ENCODE measurements at regions not wholly inside any gene's neighbourhood (a gene's known extent, or its start where the extent isn't known, plus 50 kb on each side); places are given as distances from the start of the nearest gene placed in this dataset.
"Not testable (repeated sequence)": the region's sequence is repeated elsewhere in the genome, so short reads cannot be mapped to it uniquely, and the experiment has no call there.

DNA sequence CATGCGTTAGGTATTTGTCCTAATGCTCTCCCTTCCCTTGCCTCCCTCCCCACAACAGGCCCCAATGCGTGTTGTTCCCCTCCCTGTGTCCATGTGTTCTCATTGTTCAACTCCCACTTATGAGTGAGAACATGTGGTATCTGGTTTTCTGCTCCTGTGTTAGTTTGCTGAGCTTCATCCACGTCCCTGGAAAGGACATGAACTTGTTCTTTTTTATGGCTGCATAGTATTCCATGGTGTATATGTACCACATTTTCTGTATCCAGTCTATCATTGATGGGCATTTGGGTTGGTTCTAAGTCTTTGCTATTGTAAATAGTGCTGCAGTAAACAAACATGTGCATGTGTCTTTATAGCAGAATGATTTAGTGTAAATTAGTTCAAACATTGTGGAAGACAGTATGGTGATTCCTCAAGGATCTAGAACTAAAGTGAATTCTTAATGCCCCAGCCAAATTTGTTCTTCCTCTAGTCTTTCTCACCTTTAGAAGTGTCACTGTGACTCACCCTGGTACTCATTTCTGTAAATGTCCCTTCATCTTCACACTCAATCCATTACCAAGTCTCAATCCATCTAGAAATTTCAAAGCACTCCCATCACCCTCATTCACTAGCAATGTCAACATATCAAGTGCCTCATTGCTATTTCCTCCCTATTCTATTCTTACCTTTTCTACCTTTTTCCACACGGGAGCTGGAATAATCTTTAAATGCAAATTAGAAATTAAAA, 123.9 kb downstream of the MREG start:
- CTCF ChIA-PET; H3K4me1 Mint-ChIP-seq; ATAC-seq; H3K27ac Mint-ChIP-seq; H3K4me3 Mint-ChIP-seq; H3K27me3 Mint-ChIP-seq (ENCODE audit: low read depth); DNase-seq (ENCODE audit: low spot score); H3K9me3 Mint-ChIP-seq; H3K36me3 Mint-ChIP-seq; POLR2A ChIA-PET: not testable (repeated sequence)

DNA sequence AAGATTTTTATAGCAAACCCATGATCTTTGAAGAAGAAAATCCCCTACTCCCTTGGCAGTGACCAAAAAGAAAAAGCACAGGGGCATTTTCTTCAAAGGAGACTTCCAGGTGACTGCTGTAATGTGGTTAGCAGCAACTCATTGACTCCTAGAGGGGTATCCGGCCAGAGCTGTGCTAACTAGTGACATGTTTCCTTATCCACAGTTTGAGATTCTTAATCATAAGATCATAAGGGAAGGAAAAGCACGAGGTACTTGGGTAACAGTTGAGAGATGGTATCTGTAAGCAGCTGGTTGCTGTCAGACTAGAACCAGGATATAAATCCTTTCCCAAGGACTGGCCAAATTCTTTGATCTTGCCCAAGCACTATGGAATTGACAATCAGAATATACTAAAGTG, 124.7 kb downstream of the MREG start:
- CTCF ChIA-PET, result no interaction called here
- POLR2A ChIA-PET, result no interaction called here
- H3K27ac Mint-ChIP-seq, result no peak overlapping the region
- ATAC-seq (no peak), DNase-seq (ENCODE audit: low spot score) (no peak)
- peaks cover 4% of the 10 kb centered on the region; the same call in 1 of the 2 replicates for H3K27me3 Mint-ChIP-seq (ENCODE audit: low read depth)
- no peaks in the 10 kb centered on the region for H3K36me3 Mint-ChIP-seq
- no peaks in the 10 kb centered on the region for H3K4me1 Mint-ChIP-seq
- no peak overlapping the region for H3K4me3 Mint-ChIP-seq
- TF ChIP-seq RELA (CRISPR knock-in tag; IDR thresholded peaks at IDR 0.05; ENCODE audit: borderline replicate concordance), result no peak
- H3K9me3 Mint-ChIP-seq, result peaks cover 8% of the 10 kb centered on the region

DNA sequence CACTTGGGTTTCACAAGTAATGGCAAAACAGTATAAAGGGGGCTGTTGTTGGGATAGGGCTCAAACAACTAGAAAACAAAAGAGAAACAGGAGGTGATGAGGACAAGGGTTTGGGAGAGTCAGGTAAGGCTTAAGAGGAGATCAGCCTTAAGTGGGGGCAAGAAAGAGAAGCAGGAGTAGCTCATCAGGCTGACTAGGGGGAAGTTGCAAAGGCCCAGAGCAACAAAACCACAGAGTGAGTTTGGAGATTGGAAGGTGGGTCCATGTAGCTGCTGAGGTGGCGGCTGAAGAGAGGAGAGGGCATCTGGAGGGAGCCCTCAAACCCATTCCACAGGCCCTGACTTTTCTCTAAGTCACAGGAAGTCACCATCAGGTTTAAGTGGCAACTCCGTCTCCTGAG, 126.0 kb downstream of the MREG start:
- TF ChIP-seq TP53 (CRISPR knock-in tag; IDR thresholded peaks at IDR 0.05), result no peak
- no peak for TF ChIP-seq ZNF423 (CRISPR knock-in tag; IDR thresholded peaks at IDR 0.05)
- no peak for TF ChIP-seq ZNF671 (CRISPR knock-in tag; IDR thresholded peaks at IDR 0.05)
- TF ChIP-seq, protein P1, sequence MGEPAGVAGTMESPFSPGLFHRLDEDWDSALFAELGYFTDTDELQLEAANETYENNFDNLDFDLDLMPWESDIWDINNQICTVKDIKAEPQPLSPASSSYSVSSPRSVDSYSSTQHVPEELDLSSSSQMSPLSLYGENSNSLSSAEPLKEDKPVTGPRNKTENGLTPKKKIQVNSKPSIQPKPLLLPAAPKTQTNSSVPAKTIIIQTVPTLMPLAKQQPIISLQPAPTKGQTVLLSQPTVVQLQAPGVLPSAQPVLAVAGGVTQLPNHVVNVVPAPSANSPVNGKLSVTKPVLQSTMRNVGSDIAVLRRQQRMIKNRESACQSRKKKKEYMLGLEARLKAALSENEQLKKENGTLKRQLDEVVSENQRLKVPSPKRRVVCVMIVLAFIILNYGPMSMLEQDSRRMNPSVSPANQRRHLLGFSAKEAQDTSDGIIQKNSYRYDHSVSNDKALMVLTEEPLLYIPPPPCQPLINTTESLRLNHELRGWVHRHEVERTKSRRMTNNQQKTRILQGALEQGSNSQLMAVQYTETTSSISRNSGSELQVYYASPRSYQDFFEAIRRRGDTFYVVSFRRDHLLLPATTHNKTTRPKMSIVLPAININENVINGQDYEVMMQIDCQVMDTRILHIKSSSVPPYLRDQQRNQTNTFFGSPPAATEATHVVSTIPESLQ (CRISPR knock-in tag; IDR thresholded peaks at IDR 0.05), result no peak
- TF ChIP-seq ELF4 (CRISPR knock-in tag; IDR thresholded peaks at IDR 0.05; ENCODE audit: low read depth), result no peak
- TF ChIP-seq GRHL2 (CRISPR knock-in tag; IDR thresholded peaks at IDR 0.05; ENCODE audit: insufficient replicate concordance, severe bottlenecking), result no peak
- TF ChIP-seq, protein P2, sequence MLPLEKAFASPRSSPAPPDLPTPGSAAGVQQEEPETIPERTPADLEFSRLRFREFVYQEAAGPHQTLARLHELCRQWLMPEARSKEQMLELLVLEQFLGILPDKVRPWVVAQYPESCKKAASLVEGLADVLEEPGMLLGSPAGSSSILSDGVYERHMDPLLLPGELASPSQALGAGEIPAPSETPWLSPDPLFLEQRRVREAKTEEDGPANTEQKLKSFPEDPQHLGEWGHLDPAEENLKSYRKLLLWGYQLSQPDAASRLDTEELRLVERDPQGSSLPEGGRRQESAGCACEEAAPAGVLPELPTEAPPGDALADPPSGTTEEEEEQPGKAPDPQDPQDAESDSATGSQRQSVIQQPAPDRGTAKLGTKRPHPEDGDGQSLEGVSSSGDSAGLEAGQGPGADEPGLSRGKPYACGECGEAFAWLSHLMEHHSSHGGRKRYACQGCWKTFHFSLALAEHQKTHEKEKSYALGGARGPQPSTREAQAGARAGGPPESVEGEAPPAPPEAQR (CRISPR knock-in tag; IDR thresholded peaks at IDR 0.05), result no peak
- no peak for TF ChIP-seq MYBL2 (CRISPR knock-in tag; IDR thresholded peaks at IDR 0.05)
- TF ChIP-seq FOXK1 (CRISPR knock-in tag; IDR thresholded peaks at IDR 0.05), result no peak
- TF ChIP-seq, protein P3, sequence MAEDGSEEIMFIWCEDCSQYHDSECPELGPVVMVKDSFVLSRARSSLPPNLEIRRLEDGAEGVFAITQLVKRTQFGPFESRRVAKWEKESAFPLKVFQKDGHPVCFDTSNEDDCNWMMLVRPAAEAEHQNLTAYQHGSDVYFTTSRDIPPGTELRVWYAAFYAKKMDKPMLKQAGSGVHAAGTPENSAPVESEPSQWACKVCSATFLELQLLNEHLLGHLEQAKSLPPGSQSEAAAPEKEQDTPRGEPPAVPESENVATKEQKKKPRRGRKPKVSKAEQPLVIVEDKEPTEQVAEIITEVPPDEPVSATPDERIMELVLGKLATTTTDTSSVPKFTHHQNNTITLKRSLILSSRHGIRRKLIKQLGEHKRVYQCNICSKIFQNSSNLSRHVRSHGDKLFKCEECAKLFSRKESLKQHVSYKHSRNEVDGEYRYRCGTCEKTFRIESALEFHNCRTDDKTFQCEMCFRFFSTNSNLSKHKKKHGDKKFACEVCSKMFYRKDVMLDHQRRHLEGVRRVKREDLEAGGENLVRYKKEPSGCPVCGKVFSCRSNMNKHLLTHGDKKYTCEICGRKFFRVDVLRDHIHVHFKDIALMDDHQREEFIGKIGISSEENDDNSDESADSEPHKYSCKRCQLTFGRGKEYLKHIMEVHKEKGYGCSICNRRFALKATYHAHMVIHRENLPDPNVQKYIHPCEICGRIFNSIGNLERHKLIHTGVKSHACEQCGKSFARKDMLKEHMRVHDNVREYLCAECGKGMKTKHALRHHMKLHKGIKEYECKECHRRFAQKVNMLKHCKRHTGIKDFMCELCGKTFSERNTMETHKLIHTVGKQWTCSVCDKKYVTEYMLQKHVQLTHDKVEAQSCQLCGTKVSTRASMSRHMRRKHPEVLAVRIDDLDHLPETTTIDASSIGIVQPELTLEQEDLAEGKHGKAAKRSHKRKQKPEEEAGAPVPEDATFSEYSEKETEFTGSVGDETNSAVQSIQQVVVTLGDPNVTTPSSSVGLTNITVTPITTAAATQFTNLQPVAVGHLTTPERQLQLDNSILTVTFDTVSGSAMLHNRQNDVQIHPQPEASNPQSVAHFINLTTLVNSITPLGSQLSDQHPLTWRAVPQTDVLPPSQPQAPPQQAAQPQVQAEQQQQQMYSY (CRISPR knock-in tag; IDR thresholded peaks at IDR 0.05), result no peak
- no peak for TF ChIP-seq ZNF416 (CRISPR knock-in tag; IDR thresholded peaks at IDR 0.05)
- TF ChIP-seq IRF2 (CRISPR knock-in tag; IDR thresholded peaks at IDR 0.05; ENCODE audit: borderline replicate concordance, low read depth), result no peak
- no peak for TF ChIP-seq SP1 (CRISPR knock-in tag; conservative IDR thresholded peaks at IDR 0.05)
- no peak for TF ChIP-seq JUN (CRISPR knock-in tag; IDR thresholded peaks at IDR 0.05)
- TF ChIP-seq, protein P4, sequence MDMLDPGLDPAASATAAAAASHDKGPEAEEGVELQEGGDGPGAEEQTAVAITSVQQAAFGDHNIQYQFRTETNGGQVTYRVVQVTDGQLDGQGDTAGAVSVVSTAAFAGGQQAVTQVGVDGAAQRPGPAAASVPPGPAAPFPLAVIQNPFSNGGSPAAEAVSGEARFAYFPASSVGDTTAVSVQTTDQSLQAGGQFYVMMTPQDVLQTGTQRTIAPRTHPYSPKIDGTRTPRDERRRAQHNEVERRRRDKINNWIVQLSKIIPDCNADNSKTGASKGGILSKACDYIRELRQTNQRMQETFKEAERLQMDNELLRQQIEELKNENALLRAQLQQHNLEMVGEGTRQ (CRISPR knock-in tag; IDR thresholded peaks at IDR 0.05), result no peak
- no peak for TF ChIP-seq JAZF1 (CRISPR knock-in tag; IDR thresholded peaks at IDR 0.05)
- no peak for TF ChIP-seq ZNF263 (CRISPR knock-in tag; IDR thresholded peaks at IDR 0.05; ENCODE audit: low read depth)
- TF ChIP-seq EMX1 (CRISPR knock-in tag; IDR thresholded peaks at IDR 0.05), result no peak
- Mint-ChIP-seq H3K27ac (no peak overlapping the region), H3K4me3 (no peak overlapping the region), H3K36me3 (no peaks in the 10 kb centered on the region), H3K27me3 (ENCODE audit: low read depth) (peaks cover 4% of the 10 kb centered on the region; the same call in 1 of the 2 replicates), H3K4me1 (no peaks in the 10 kb centered on the region), H3K9me3 (peaks cover 8% of the 10 kb centered on the region)
- ChIA-PET POLR2A (no interaction called here), CTCF (interaction anchor here (1.1 kb wide), 1 partner anchor 59 kb away, joined by 4 read pairs; no protein-coding TSS in a partner anchor)
- ATAC-seq, result no peak
- DNase-seq (ENCODE audit: low spot score), result no peak
